Middle frontal gyrus (tissue), 1 donor: ENCODE measurements at regions not wholly inside any gene's neighbourhood (a gene's known extent, or its start where the extent isn't known, plus 50 kb on each side); places are given as distances from the start of the nearest gene placed in this dataset.
A peak's percentile ranks its signal among the peaks of the same experiment; 100 is the strongest.

ENCODE experiments used
- DNase-seq: peaks from one replicate; pipeline ENCODE4 v3.0.0-alpha.2; 2015; ENCODE audit warnings: low spot score; ENCODE audit errors: extremely low spot score

DNA sequence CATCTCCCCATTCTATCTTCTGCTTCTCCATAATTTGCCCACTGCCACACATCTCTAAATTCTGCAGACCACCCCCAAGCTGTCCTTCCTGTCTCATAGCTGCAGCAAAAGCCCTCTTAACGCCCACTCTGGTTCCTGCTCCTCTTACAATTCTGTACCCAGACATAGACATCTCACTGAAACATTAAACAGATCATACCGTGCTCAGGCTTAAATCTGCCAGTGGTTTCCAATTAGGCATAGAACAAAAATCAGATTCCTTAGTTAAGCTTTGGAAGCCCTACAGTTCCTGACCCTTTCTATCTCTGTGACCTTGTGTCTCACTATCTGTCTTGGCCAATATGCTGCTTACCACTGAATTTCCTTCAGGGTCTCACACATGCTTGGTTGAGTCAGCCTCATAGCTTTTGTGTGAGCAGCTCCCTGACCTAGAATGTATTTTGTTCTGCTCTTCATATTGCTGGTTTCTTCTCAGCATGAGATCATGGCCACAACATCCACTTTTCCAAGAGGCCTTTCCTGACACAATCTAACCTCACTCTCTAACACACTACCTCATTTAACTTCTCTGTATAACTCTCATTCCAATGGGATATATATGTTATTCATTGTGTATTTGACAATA, 749.7 kb downstream of the MAFB start:
- no peak for DNase-seq

DNA sequence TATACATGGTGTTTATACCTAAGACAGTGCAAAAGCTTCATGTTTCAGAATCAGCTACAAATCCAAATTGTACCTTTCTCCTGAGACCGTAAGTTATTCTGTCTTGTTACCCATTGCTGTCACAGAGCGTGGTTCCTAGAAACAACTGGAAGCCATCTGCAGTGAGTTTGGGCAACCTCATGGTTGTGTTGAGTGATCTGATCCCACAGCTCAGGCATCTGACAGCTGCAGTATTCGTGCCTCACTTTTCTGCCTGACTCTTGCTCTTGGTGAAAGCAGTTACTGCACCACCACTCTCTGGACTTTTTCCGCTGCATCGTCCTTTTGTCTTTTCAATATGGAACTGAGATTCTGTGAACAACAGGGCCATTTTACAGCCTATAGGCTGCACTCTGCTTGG, 752.6 kb downstream of the MAFB start:
- DNase-seq = no peak

- DNase-seq = no peak
These were observed 753.1 kb downstream of the MAFB start for GRCh38 chr20:39935901-39936300.

DNA sequence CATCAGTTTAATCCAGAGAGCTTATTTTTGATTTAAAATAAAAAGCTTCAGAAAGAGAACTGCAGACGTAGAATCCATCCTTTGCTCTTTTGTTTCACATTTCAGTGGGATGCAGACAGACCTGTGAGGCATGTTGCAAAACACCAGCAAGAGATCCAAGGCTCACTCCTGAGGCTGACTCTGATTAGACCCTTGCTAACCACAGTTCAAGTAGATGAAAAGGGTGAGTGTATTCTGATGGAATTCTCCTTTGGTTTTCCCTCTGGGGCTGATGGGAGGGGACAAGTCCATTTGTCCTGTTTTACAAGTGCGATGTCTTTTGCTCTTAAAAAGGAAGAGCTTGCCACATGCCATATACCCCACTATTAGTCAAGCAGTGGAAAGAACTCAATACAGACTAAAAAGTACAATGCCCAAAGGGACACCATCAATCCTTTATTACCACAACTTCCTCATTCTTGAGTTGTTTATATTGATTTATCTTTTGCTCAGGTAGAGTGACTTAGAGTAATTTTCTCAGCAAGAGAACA, 772.7 kb downstream of the MAFB start:
- DNase-seq = no peak

GRCh38 chr20:39913274-39913673, 775.8 kb downstream of the MAFB start:
- DNase-seq = no peak

DNA sequence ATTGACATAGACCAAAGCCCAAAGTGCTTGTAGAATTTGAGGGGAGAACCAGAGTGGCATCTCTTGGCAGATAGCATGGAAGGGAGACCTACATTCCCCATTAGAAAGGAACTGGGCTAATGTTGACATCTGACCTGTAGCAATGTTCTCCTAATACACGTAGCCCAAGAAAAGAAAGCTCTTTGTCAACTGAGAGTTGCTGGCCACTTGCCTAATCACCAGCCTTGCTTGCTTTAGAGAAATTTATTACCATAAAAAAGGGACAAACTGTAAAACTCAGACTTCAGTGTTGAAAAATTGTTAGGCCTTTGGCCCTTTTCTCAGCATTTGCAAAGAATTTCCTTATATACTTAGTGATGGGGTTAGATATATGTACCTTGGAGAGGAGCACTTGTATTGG, 777.5 kb downstream of the MAFB start:
- no peak for DNase-seq

DNA sequence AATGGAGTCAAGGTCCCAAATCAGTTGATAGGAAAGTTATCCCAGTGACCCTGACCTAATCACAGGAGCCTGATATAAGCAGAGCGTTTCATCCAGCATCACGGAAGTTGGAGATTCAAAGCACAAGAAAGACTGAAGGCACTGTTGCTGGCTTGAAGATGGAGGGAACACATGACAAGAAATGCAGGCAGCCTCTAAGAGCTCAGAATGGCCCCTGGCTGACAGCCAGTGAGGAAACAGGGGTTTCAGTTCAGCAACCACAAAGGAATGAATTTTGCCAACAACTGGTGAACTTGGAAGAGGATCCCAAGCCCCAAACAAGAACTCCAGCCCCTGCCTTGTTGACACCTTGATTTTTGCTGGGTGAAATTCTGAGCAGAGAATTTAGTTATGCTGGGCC, 778.5 kb downstream of the MAFB start:
- no peak for DNase-seq

- no peak for DNase-seq
These were observed 779.6 kb downstream of the MAFB start for GRCh38 chr20:39909447-39909846.

DNA sequence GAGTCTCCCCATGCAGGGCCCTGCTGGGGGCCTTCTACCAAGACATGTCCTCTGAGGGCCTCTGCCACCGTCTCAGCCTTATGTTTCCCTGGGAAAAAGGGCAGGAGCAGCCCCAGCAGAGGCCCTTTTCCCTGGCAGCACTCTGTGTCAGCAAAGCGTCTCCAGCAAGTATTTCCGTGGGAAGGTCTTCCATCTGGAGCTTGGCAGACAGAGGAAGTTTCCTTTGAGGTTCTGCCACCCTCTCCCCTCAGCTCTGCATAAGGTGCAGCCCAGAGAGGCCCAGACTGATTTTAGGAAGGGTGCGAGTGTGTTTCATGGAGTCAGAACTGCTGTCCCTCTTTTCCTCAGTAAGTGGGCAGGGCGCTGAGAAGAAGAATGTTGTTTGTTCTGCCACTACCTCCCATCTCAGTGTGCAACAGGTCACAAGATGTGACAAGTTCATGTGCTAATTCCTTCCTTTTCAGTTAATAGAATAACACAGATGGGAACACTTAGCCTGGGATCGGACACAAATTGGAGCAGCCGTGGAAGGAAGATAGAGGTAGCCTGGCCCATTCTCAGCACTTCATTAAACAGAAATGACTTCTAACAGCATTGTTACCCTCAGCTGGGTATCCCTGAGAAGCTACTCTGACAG, 784.4 kb downstream of the MAFB start:
- DNase-seq = no peak

- peak; percentile 12 for DNase-seq
These were observed 785.1 kb downstream of the MAFB start for GRCh38 chr20:39903806-39904465.

- DNase-seq = no peak
These were observed 789.2 kb downstream of the MAFB start for GRCh38 chr20:39899881-39900280.

DNA sequence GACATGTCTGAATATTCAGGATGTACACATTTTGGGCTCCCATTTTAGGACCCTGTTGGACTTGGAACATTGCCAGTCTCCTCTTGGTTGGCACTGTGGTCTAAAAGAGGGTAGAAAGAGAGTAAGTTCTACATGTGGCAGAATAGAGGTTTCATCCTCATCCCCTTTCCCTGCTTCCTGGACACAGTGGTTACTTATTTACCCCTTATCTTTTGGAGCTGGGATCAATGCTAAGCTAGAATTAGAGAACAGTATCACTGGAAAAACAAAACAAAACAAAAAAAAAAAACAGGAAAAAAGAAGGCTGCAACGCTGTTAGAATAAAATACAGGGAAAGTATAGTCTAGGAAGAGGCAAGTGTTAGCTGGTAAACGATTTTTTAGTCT, 790.6 kb downstream of the MAFB start:
- no peak for DNase-seq

DNA sequence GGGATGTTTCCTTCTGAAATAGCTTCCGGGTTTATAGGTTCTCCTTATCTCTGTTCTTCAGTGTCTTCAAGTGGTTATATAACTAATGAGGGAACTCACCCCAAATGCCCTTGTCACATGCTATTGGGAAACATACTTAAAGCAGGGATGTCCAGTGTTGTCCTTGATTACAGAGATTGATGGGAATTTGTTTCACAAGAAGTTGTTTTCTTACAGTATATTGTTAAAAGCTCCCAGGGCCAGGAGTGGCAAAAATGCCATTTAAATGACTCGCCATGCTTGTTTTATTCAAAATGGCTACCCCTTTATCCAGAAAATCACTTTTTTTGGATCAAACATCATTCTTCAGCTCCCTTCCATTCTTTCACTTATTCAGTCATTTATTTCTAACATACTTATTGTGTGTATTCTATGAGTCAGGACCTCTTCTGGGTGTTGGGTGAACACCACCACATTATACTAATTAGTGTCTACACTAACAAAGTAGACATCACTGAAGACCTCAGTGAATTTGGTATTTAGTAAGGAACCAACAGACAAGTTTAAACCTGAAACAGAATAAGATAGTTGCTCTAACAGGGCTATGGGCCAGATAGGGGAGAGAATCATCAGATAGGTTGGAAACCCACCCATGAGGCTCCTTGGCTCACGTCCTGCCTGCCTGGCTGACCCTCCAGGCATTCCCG, 791.1 kb downstream of the MAFB start:
- no peak for DNase-seq

DNA sequence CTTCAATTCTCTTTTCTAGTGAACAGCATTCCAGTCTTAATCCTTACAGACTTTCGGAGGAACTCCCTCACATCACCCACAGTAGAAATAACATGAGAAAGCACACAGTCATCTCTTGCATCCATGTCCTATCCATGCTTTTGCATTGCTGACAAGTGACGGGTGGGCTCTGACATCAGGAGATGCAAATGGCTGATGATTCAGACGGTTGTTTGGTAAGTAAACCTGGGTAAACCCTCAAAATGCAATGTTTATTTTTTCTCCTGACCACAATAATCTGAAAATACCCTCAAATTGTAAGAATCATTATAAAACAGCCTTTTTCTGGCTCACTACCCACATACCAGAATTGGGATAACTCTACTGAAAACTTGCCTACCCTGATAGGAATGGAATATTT, 792.0 kb downstream of the MAFB start:
- no peak for DNase-seq

DNA sequence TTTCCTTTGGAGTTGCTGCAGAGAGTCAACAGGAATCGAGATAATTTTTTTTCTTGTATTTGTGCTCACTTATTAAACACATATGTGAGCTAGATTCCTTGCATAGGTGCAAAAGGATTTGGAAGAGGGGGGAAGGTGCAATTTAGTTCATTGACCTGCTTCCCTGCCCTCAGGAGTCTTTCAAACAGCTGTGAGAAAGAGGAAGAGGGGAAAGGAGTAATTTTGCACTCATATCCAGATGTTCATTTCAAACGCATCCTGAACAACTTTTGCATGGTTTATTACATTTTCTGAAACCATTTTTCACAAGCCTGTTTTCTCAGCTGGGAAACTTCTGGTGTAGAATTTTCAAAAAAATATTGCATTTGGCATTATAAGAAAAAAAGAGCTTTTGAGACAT, 795.0 kb downstream of the MAFB start:
- DNase-seq = no peak

DNA sequence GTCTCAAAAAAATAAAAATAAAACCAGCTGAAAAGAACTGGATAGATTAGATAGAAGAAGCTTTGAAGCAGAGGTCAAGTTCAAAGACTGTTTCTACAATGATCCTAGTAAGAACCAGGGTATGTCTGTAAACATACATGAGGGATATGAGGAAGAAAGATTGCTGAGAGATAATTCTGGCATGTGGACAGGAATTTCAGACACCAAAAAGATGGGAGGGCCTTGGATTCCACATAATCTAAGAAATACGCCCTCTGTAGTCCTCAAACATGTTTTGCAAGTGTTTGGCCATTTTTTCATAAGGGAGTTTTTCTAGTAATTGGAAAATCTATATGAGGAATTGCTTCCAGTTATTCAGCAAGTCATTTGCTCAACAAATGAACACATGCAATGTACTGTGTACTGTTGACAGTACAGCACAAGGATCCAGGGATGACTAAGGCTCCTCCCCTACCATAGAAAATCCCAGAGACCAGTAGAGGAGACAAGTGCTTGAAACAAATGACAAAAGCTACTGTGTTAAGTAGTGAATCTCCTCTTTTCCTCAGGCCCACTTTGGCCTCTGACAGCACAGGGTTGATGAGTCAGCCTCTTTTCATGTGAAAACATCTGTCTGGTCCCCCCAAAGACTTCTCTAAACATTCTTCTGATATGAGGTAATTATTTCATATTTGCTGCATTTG, 795.9 kb downstream of the MAFB start:
- no peak for DNase-seq

DNA sequence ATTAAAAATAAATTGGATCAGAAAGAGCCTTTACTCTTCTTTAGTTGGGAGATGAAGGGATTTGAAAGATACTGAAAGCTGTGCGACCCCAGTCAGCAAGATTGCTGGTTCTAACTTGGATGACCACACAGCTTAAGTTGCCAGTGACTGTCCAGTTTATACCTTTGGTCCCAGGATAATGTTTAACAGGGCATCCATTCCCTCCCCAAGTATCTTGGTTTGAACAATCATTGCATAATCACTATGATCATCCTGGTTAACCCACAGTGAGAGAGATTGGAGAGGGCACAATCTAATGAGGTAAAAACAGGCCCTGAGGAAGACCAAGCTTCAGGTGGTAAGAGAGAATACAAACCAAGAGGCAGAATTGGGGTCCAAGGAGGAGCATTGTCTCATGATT, 798.3 kb downstream of the MAFB start:
- no peak for DNase-seq

- DNase-seq = no peak
These were observed 800.7 kb downstream of the MAFB start for GRCh38 chr20:39888310-39888709.

DNA sequence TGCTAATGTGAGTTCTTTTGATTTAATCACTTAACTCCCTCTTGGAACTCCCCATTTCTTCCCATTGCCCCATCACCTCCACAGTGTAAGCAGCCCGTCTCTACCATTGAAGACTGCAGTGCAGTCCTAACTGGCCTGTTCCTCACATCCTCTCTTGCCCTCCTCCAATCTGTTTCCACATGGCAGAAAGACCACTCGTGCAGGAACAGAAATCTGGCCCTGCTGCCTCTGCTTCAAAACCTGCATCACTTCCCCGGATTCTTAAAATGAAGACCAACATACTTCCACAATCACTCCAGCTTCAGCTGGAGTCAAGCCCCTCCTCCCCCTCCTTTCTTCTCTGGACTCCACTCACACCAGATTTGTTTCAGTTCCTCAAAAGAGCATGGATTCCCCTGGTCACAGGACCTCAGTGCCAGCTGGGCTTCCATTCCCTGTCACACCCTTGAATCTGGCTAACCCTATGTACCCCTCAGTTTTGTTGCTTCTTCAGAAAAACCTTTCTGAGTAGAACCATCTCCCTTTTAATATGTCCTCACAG, 802.3 kb downstream of the MAFB start:
- DNase-seq = no peak

DNA sequence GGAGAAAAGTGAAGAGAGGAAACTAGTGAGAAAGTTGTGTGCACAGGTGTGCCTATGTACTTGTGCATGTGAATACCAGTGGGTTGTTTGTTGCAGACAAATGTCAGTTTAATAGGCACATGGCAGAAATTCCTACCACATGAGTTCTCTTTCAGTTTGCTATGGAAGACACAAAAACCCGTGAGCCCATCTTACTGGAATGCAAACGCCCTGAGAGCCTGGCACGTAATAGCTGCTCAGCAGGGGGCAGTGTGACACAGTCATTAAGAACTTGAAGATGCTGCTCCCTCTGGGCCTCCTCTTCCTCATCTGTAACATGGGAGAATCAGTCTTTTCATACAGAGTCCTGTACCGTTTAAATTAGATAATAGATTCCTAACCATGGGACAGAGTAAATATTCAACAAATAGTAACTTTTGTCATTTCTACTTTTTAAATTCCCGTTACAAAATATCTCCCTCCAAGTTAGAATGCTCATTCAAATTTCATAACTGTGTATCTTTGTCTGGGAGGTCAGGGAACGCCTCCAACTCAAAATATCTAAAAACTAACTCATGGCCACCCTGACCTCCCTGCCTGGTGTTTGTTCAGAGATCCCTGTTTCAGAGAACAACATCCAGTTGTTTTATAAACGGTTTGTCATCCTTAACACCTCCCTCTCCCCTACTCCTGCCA, 802.9 kb downstream of the MAFB start:
- DNase-seq = no peak

GRCh38 chr20:39882806-39883205, 806.2 kb downstream of the MAFB start:
- no peak for DNase-seq
